ENCODE measurements at regions not wholly inside any gene's neighbourhood (a gene's known extent, or its start where the extent isn't known, plus 50 kb on each side); places are given as distances from the start of the nearest gene placed in this dataset.

DNA sequence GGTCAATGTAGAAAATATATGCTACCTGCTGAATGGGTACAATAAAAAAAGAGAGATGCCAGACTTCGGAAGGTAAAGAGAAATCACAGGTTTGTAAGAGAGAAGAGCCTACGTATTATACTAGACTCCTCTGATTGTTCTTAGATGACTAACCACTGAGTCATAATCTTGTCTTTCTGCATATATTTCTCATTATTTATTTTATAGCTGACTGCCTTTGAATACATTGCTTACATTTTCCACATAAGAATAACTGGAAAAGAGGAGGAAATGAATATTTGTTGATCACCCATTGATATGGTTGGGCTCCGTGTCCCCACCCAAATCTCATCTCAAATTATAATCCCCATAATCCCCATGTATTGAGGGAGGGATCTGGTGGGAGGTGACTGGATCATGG, 90.3 kb upstream of the RAB27B start:
- H2BK12ac ChIP-seq (ENCODE audit: low read length), result no peak overlapping the region

DNA sequence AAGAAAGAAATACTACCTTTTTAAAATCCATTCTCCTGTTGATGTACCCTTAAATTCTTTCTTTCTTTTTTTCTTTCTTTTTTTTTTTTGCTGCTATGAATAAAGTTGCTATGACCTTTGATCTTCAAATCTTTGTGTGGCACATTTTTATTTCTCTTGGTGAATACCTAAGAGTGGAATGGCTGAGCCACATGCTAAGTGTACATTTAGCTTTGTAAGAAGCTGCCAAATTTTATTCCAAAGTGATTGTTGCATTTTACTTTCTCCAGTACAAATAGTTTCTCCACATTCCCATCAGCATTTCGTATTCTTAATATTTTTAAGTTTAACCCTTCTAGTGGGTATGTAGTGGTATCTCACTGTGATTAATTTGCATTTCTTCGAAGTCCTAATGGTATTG, 88.8 kb upstream of the RAB27B start:
- no CpG with 5 or more reads among the region's 2 CpGs for WGBS (ENCODE audit: extremely low coverage, insufficient coverage, insufficient read length)

More for the DNA sequence above, 90.3 kb upstream of the RAB27B start:
- no peaks in the 10 kb centered on the region for H3K9me3 ChIP-seq (ENCODE audit: insufficient read depth, low read depth, low read length)
- no peak overlapping the region for H2BK120ac ChIP-seq (ENCODE audit: insufficient read depth, low read length, poor library complexity)
- no peak overlapping the region for H2AK5ac ChIP-seq (ENCODE audit: low read length)
- H3K4me2 ChIP-seq (ENCODE audit: low read length), result no peak overlapping the region
- H3K18ac ChIP-seq (ENCODE audit: low read length), result no peak overlapping the region
- H3K36me3 ChIP-seq (ENCODE audit: control insufficient read depth in 1 of 2, insufficient read depth in 2 of 2, low read length in 2 of 2), result no peaks in the 10 kb centered on the region
- no peak overlapping the region for H3K27ac ChIP-seq (ENCODE audit: low read depth, low read length)
- no peak overlapping the region for H3K4me3 ChIP-seq (ENCODE audit: low read depth, low read length)
- H3K4ac ChIP-seq (ENCODE audit: low read depth, low read length), result no peak overlapping the region
- H3K14ac ChIP-seq (ENCODE audit: low read length), result no peak overlapping the region
- H4K12ac ChIP-seq (ENCODE audit: low read depth, low read length), result no peak overlapping the region
- no peak overlapping the region for H3K23ac ChIP-seq (ENCODE audit: low read length)
- WGBS (ENCODE audit: extremely low coverage, insufficient coverage, insufficient read length), result no CpG with 5 or more reads among the region's 3 CpGs
- no peaks in the 10 kb centered on the region for H3K27me3 ChIP-seq (ENCODE audit: insufficient read depth, low read length)
- H3K9ac ChIP-seq (ENCODE audit: low read length), result no peak overlapping the region
- no peak overlapping the region for H4K8ac ChIP-seq (ENCODE audit: low read depth, low read length)
- H3K4me1 ChIP-seq (ENCODE audit: control insufficient read depth in 1 of 2, insufficient read depth in 2 of 2, low read length in 2 of 2), result no peaks in the 10 kb centered on the region
- no peaks in the 10 kb centered on the region for H3K79me2 ChIP-seq (ENCODE audit: control insufficient read depth, insufficient read depth, low read length, poor library complexity)
- H4K91ac ChIP-seq (ENCODE audit: low read depth, low read length), result no peak overlapping the region
- no peak overlapping the region for H2BK5ac ChIP-seq (ENCODE audit: low read depth, low read length, poor library complexity)
- H2AFZ ChIP-seq (ENCODE audit: insufficient read depth, low read length, poor library complexity), result no peak overlapping the region
- DNase-seq, result peak in 1 of 2 donors; percentile 55
- H3K79me1 ChIP-seq (ENCODE audit: low read length), result no peaks in the 10 kb centered on the region

DNA sequence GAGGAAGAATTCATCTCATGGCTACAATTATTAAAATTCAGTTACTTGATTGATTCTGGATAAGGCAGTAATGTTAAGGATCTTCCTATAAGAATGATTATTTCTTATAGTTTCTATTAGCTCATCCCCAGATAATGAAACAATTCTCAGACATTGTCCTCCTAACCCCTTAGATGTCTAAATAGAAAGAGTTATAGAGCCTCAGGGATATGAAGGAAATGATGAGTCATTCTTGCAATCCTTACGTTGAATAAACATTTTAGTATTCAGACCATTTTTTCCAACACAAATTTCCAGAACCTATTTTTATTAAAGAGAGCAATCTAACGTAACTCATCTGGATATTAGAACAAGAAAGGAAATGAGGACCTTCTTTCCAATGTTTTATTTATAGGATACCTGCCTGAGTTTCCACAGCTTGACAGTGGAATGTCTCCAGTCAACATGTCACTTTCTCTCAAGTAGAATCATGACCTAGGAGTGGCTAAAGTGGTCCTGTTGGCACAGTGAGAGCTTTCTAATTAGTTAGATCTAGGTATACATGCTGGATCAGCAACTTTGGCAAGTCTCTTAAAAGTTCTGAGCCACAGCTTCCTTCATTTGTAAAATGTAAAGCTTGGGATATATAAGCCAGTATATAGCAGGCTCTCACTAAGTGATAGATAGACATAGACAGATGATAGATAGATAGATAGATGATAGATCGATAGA, 88.0 kb upstream of the RAB27B start:
- no peaks in the 10 kb centered on the region for H3K36me3 ChIP-seq (ENCODE audit: control insufficient read depth in 1 of 2, insufficient read depth in 2 of 2, low read length in 2 of 2)
- H3K9ac ChIP-seq (ENCODE audit: low read length), result no peak overlapping the region
- H3K9me3 ChIP-seq (ENCODE audit: insufficient read depth, low read depth, low read length), result no peaks in the 10 kb centered on the region
- no peak overlapping the region for H2BK12ac ChIP-seq (ENCODE audit: low read length)
- H3K14ac ChIP-seq (ENCODE audit: low read length), result no peak overlapping the region
- H3K4me2 ChIP-seq (ENCODE audit: low read length), result no peak overlapping the region
- peak in 1 of 2 donors; percentile 48 for DNase-seq
- H4K12ac ChIP-seq (ENCODE audit: low read depth, low read length), result no peak overlapping the region
- 100% methylated on average over 1 of the region's 3 CpGs for WGBS (ENCODE audit: extremely low coverage, insufficient coverage, insufficient read length)
- H2BK5ac ChIP-seq (ENCODE audit: low read depth, low read length, poor library complexity), result no peak overlapping the region
- H3K4ac ChIP-seq (ENCODE audit: low read depth, low read length), result no peak overlapping the region
- H2BK120ac ChIP-seq (ENCODE audit: insufficient read depth, low read length, poor library complexity), result no peak overlapping the region
- H3K79me1 ChIP-seq (ENCODE audit: low read length), result no peaks in the 10 kb centered on the region
- H3K18ac ChIP-seq (ENCODE audit: low read length), result no peak overlapping the region
- no peaks in the 10 kb centered on the region for H3K27me3 ChIP-seq (ENCODE audit: insufficient read depth, low read length)
- no peak overlapping the region for H2AFZ ChIP-seq (ENCODE audit: insufficient read depth, low read length, poor library complexity)
- no peak overlapping the region for H3K23ac ChIP-seq (ENCODE audit: low read length)
- no peaks in the 10 kb centered on the region for H3K4me1 ChIP-seq (ENCODE audit: control insufficient read depth in 1 of 2, insufficient read depth in 2 of 2, low read length in 2 of 2)
- no peak overlapping the region for H3K4me3 ChIP-seq (ENCODE audit: low read depth, low read length)
- H3K27ac ChIP-seq (ENCODE audit: low read depth, low read length), result no peak overlapping the region
- H3K79me2 ChIP-seq (ENCODE audit: control insufficient read depth, insufficient read depth, low read length, poor library complexity), result no peaks in the 10 kb centered on the region
- H2AK5ac ChIP-seq (ENCODE audit: low read length), result no peak overlapping the region
- H4K91ac ChIP-seq (ENCODE audit: low read depth, low read length), result no peak overlapping the region
- H4K8ac ChIP-seq (ENCODE audit: low read depth, low read length), result no peak overlapping the region

More for the DNA sequence above, 88.8 kb upstream of the RAB27B start:
- no peak overlapping the region for H2BK5ac ChIP-seq (ENCODE audit: low read depth, low read length, poor library complexity)
- no peak overlapping the region for H3K18ac ChIP-seq (ENCODE audit: low read length)
- no peak overlapping the region for H3K4ac ChIP-seq (ENCODE audit: low read depth, low read length)
- H2AFZ ChIP-seq (ENCODE audit: insufficient read depth, low read length, poor library complexity), result no peak overlapping the region
- no peak overlapping the region for H4K12ac ChIP-seq (ENCODE audit: low read depth, low read length)
- no peaks in the 10 kb centered on the region for H3K36me3 ChIP-seq (ENCODE audit: control insufficient read depth in 1 of 2, insufficient read depth in 2 of 2, low read length in 2 of 2)
- no peak overlapping the region for H4K8ac ChIP-seq (ENCODE audit: low read depth, low read length)
- H3K9me3 ChIP-seq (ENCODE audit: insufficient read depth, low read depth, low read length), result no peaks in the 10 kb centered on the region
- H2BK12ac ChIP-seq (ENCODE audit: low read length), result no peak overlapping the region
- no peaks in the 10 kb centered on the region for H3K27me3 ChIP-seq (ENCODE audit: insufficient read depth, low read length)
- H3K4me2 ChIP-seq (ENCODE audit: low read length), result no peak overlapping the region
- no peaks in the 10 kb centered on the region for H3K79me1 ChIP-seq (ENCODE audit: low read length)
- no peak overlapping the region for H4K91ac ChIP-seq (ENCODE audit: low read depth, low read length)
- no peak overlapping the region for H2AK5ac ChIP-seq (ENCODE audit: low read length)
- H3K79me2 ChIP-seq (ENCODE audit: control insufficient read depth, insufficient read depth, low read length, poor library complexity), result no peaks in the 10 kb centered on the region
- no peak overlapping the region for H3K4me3 ChIP-seq (ENCODE audit: low read depth, low read length)
- DNase-seq, result no peak
- H2BK120ac ChIP-seq (ENCODE audit: insufficient read depth, low read length, poor library complexity), result no peak overlapping the region
- H3K23ac ChIP-seq (ENCODE audit: low read length), result no peak overlapping the region
- no peak overlapping the region for H3K14ac ChIP-seq (ENCODE audit: low read length)
- no peak overlapping the region for H3K9ac ChIP-seq (ENCODE audit: low read length)
- no peak overlapping the region for H3K27ac ChIP-seq (ENCODE audit: low read depth, low read length)
- no peaks in the 10 kb centered on the region for H3K4me1 ChIP-seq (ENCODE audit: control insufficient read depth in 1 of 2, insufficient read depth in 2 of 2, low read length in 2 of 2)

DNA sequence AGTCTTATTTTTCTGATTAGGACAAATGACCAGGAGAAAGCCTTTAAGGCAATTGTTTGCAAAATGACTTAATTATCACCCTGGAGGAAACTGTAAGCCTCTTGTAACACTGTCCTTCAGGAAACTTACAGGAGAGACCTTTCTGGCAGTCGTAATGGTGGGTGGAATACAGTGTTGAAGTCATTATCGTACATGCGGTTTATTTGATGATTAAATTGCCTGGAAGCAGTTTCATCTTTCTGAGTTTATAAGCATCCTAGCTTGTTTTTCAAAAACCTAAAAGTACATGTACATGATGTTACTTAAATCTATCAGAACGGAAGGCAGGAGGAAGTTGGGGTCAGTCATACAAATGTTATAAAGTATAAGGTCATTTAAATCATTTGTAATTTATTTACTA, 86.2 kb upstream of the RAB27B start:
- Histone ChIP-seq H2AK5ac (ENCODE audit: low read length) (no peak overlapping the region), H3K79me1 (ENCODE audit: low read length) (no peaks in the 10 kb centered on the region), H2BK120ac (ENCODE audit: insufficient read depth, low read length, poor library complexity) (no peak overlapping the region)

More for the DNA sequence above, 86.2 kb upstream of the RAB27B start:
- no peaks in the 10 kb centered on the region for H3K4me1 ChIP-seq (ENCODE audit: control insufficient read depth in 1 of 2, insufficient read depth in 2 of 2, low read length in 2 of 2)
- H2AFZ ChIP-seq (ENCODE audit: insufficient read depth, low read length, poor library complexity), result no peak overlapping the region
- H3K79me2 ChIP-seq (ENCODE audit: control insufficient read depth, insufficient read depth, low read length, poor library complexity), result no peaks in the 10 kb centered on the region
- no peaks in the 10 kb centered on the region for H3K9me3 ChIP-seq (ENCODE audit: insufficient read depth, low read depth, low read length)
- H2BK5ac ChIP-seq (ENCODE audit: low read depth, low read length, poor library complexity), result no peak overlapping the region
- H3K4ac ChIP-seq (ENCODE audit: low read depth, low read length), result no peak overlapping the region
- H4K91ac ChIP-seq (ENCODE audit: low read depth, low read length), result no peak overlapping the region
- no CpG with 5 or more reads among the region's 4 CpGs for WGBS (ENCODE audit: extremely low coverage, insufficient coverage, insufficient read length)
- no peak overlapping the region for H3K9ac ChIP-seq (ENCODE audit: low read length)
- H3K14ac ChIP-seq (ENCODE audit: low read length), result no peak overlapping the region
- H3K23ac ChIP-seq (ENCODE audit: low read length), result no peak overlapping the region
- no peak for DNase-seq
- H3K27ac ChIP-seq (ENCODE audit: low read depth, low read length), result no peak overlapping the region
- H3K4me2 ChIP-seq (ENCODE audit: low read length), result no peak overlapping the region
- no peak overlapping the region for H3K4me3 ChIP-seq (ENCODE audit: low read depth, low read length)
- no peaks in the 10 kb centered on the region for H3K36me3 ChIP-seq (ENCODE audit: control insufficient read depth in 1 of 2, insufficient read depth in 2 of 2, low read length in 2 of 2)
- H3K27me3 ChIP-seq (ENCODE audit: insufficient read depth, low read length), result no peaks in the 10 kb centered on the region
- no peak overlapping the region for H4K12ac ChIP-seq (ENCODE audit: low read depth, low read length)
- H2BK12ac ChIP-seq (ENCODE audit: low read length), result no peak overlapping the region
- no peak overlapping the region for H4K8ac ChIP-seq (ENCODE audit: low read depth, low read length)
- no peak overlapping the region for H3K18ac ChIP-seq (ENCODE audit: low read length)
